ENCODE measurements at regions not wholly inside any gene's neighbourhood (a gene's known extent, or its start where the extent isn't known, plus 50 kb on each side); places are given as distances from the start of the nearest gene placed in this dataset.

- DNase-seq = no peak
Observed at GRCh38 chr11:106222626-106223025, 145.2 kb downstream of the AASDHPPT start.

More at GRCh38 chr11:106222626-106223025, 145.2 kb downstream of the AASDHPPT start:
- Histone ChIP-seq H3K18ac (ENCODE audit: insufficient read length, low read depth, low read length) (no peak overlapping the region), H4K8ac (replicated peaks; ENCODE audit: insufficient read length, low read depth, low read length) (no peak overlapping the region), H3T11ph (ENCODE audit: low read length) (no peak overlapping the region), H3K79me2 (ENCODE audit: insufficient read depth, low read length) (no peaks in the 10 kb centered on the region), H3K27ac (ENCODE audit: insufficient read length, low read depth, low read length) (no peak overlapping the region), H3K79me1 (ENCODE audit: insufficient read depth, low read depth, low read length, poor library complexity, severe bottlenecking) (no peaks in the 10 kb centered on the region), H3K27me3 (ENCODE audit: insufficient read depth, low read length) (no peaks in the 10 kb centered on the region), H3K4ac (ENCODE audit: low read depth, low read length) (no peak overlapping the region), H2BK15ac (ENCODE audit: low read depth, low read length) (no peak overlapping the region), H3K4me2 (ENCODE audit: insufficient read depth, insufficient read length, low read length) (no peak overlapping the region), H2AFZ (ENCODE audit: low read length) (no peak overlapping the region), H4K20me1 (ENCODE audit: control insufficient read depth, insufficient read depth, insufficient read length) (no peaks in the 10 kb centered on the region), H3K4me1 (ENCODE audit: insufficient read depth, low read length) (no peaks in the 10 kb centered on the region), H2BK120ac (ENCODE audit: low read depth, low read length, poor library complexity, severe bottlenecking) (no peak overlapping the region), H3K9me3 (ENCODE audit: control insufficient read depth, low read depth, low read length) (peaks cover 14% of the 10 kb centered on the region), H4K91ac (ENCODE audit: insufficient read length, low read depth, low read length) (no peak overlapping the region), H3K9ac (ENCODE audit: extremely low read depth, insufficient read length, low read length) (no peak overlapping the region), H4K5ac (ENCODE audit: insufficient read length, low read depth, low read length) (no peak overlapping the region), H3K23me2 (ENCODE audit: insufficient read length, low read depth, low read length, poor library complexity, severe bottlenecking) (no peaks in the 10 kb centered on the region), H3K14ac (ENCODE audit: insufficient read depth, low read length) (no peak overlapping the region), H2BK20ac (ENCODE audit: low read depth, low read length, poor library complexity, severe bottlenecking) (no peak overlapping the region), H2BK12ac (ENCODE audit: insufficient read length, low read depth, low read length) (no peak overlapping the region), H3K23ac (ENCODE audit: insufficient read length, low read depth, low read length) (no peak overlapping the region), H2BK5ac (ENCODE audit: insufficient read length, low read length) (no peak overlapping the region), H2AK5ac (ENCODE audit: insufficient read length, low read length) (no peak overlapping the region), H3K56ac (ENCODE audit: insufficient read length, low read depth, low read length) (no peak overlapping the region)
- Mint-ChIP-seq H3K9me3 (peaks cover 25 to 26% of the 10 kb centered on the region in 2 experiments), H3K27ac (no peak overlapping the region), H3K36me3 (ENCODE audit: insufficient read depth in 1 of 3, low read depth in 3 of 3) (peaks cover 4 to 17% (median 15%) of the 10 kb centered on the region in 3 experiments; a peak in 5 of 7 replicates), H3K4me1 (peaks cover 0 to 3% of the 10 kb centered on the region in 2 experiments; a peak in 2 of 4 replicates), H3K27me3 (ENCODE audit: low read depth) (peaks cover 1% of the 10 kb centered on the region; the same call in 1 of the 2 replicates), H3K4me3 (no peak overlapping the region)
- TF ChIP-seq, protein P1, sequence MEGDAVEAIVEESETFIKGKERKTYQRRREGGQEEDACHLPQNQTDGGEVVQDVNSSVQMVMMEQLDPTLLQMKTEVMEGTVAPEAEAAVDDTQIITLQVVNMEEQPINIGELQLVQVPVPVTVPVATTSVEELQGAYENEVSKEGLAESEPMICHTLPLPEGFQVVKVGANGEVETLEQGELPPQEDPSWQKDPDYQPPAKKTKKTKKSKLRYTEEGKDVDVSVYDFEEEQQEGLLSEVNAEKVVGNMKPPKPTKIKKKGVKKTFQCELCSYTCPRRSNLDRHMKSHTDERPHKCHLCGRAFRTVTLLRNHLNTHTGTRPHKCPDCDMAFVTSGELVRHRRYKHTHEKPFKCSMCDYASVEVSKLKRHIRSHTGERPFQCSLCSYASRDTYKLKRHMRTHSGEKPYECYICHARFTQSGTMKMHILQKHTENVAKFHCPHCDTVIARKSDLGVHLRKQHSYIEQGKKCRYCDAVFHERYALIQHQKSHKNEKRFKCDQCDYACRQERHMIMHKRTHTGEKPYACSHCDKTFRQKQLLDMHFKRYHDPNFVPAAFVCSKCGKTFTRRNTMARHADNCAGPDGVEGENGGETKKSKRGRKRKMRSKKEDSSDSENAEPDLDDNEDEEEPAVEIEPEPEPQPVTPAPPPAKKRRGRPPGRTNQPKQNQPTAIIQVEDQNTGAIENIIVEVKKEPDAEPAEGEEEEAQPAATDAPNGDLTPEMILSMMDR (conservative IDR thresholded peaks at IDR 0.05) = no peak
- no CpG with 5 or more reads among the region's 4 CpGs for WGBS (ENCODE audit: extremely low coverage, insufficient read length, low lambda C conversion rate)

Measured in H9 (cell line).